GM12878 (cell line): ENCODE measurements at regions not wholly inside any gene's neighbourhood (a gene's known extent, or its start where the extent isn't known, plus 50 kb on each side); places are given as distances from the start of the nearest gene placed in this dataset.

ENCODE experiments used
- BCL3 ChIP-seq: IDR thresholded peaks from 2 replicates; pipeline ENCODE4 v1.6.1; 2011; ENCODE audit warnings: borderline replicate concordance, low read depth, mild to moderate bottlenecking, moderate library complexity, low read length; ENCODE audit not compliant: insufficient read depth, poor library complexity, severe bottlenecking
- CTCF ChIP-seq, 3 experiments: IDR thresholded peaks in 2 of 3; conservative IDR thresholded peaks in 1 of 3; 2 replicates each; pipeline ENCODE4 v1.5.1; 2011; ENCODE audit warnings: low read depth in 3 of 3, low read length in 3 of 3, mild to moderate bottlenecking in 3 of 3, control low read depth in 2 of 3, moderate library complexity in 2 of 3, inconsistent platforms in 1 of 3, mixed read lengths in 1 of 3; ENCODE audit not compliant: control insufficient read depth in 2 of 3, insufficient read depth in 1 of 3; ENCODE audit errors: extremely low read depth in 1 of 3
- ELK1 ChIP-seq: IDR thresholded peaks from 2 replicates; pipeline ENCODE4 v1.6.1; 2012; ENCODE audit warnings: low read depth, low read length, improper control_type of control experiment
- MAX ChIP-seq: IDR thresholded peaks from 2 replicates; pipeline ENCODE4 v1.6.1; 2012; ENCODE audit warnings: low read depth, low read length, improper control_type of control experiment
- NBN ChIP-seq: fragments of 450-650 bp; IDR thresholded peaks from 2 replicates; pipeline ENCODE4 v1.6.1; 2016
- PAX5 ChIP-seq: IDR thresholded peaks from 2 replicates; pipeline ENCODE4 v1.6.1; 2011; ENCODE audit warnings: low read depth, low read length, borderline replicate concordance
- PBX3 ChIP-seq: IDR thresholded peaks from 2 replicates; pipeline ENCODE4 v1.6.1; 2011; ENCODE audit warnings: mild to moderate bottlenecking, low read depth, low read length, moderate library complexity; ENCODE audit not compliant: insufficient replicate concordance
- POLR2A ChIP-seq: IDR thresholded peaks from 2 replicates; pipeline ENCODE4 v1.6.1; 2011; ENCODE audit warnings: low read depth, mild to moderate bottlenecking, low read length
- TCF7 ChIP-seq: IDR thresholded peaks from 2 replicates; pipeline ENCODE4 v1.6.1; 2014; ENCODE audit warnings: antibody characterized with exemption, borderline replicate concordance

GRCh38 chr20:9981829-9982228 is 53.0 kb upstream of the ANKEF1 start:
- TF ChIP-seq TCF7 (no peak), ELK1 (no peak), POLR2A (no peak), NBN (no peak), PAX5 (no peak), PBX3 (no peak), CTCF (IDR thresholded peaks at IDR 0.05 in 2 of 3, conservative IDR thresholded peaks at IDR 0.05 in 1 of 3; ENCODE audit: control insufficient read depth in 2 of 3, extremely low read depth in 1 of 3, insufficient read depth in 1 of 3, low read depth in 3 of 3, low read length in 3 of 3) (no peak), BCL3 (no peak), MAX (no peak)
